Spleen (tissue), 11 donors: ENCODE measurements at regions not wholly inside any gene's neighbourhood (a gene's known extent, or its start where the extent isn't known, plus 50 kb on each side); places are given as distances from the start of the nearest gene placed in this dataset.

ENCODE experiments used
- DNase-seq: peaks from one replicate; pipeline ENCODE4 v3.0.0-alpha.2; 2020
- H3K27ac ChIP-seq, 8 donors: fragments of 200-600 bp; sonication (generic) in 7 of 8; 1 replicate in 4 of 8; 2 replicates in 4 of 8; pipeline versions ENCODE4 v1.5.0 to v1.8.0; 2016 to 2021; ENCODE audit warnings: inconsistent platforms in 4 of 8, mild to moderate bottlenecking in 4 of 8, moderate library complexity in 1 of 8
- H3K27me3 ChIP-seq, 7 donors: fragments of 200-600 bp; sonication (generic) in 6 of 7; replicated peaks in 1 of 7; 1 replicate in 4 of 7; 2 replicates in 3 of 7; pipeline versions ENCODE4 v1.5.0 to v1.8.0; 2016 to 2021; ENCODE audit warnings: inconsistent platforms in 3 of 7, mild to moderate bottlenecking in 1 of 7
- H3K36me3 ChIP-seq, 6 donors: fragments of 200-600 bp; sonication (generic) in 5 of 6; 1 replicate in 4 of 6; 2 replicates in 2 of 6; pipeline versions ENCODE4 v1.5.0 to v1.8.0; 2016 to 2021; ENCODE audit warnings: inconsistent platforms in 2 of 6
- H3K4me1 ChIP-seq, 6 donors: fragments of 200-600 bp; sonication (generic) in 5 of 6; 1 replicate in 3 of 6; 2 replicates in 3 of 6; pipeline versions ENCODE4 v1.5.0 to v1.8.0; 2016 to 2021; ENCODE audit warnings: inconsistent platforms in 3 of 6
- H3K4me3 ChIP-seq, 8 donors: fragments of 200-600 bp; sonication (generic) in 7 of 8; 1 replicate in 4 of 8; 2 replicates in 4 of 8; pipeline versions ENCODE4 v1.5.0 to v1.8.0; 2016 to 2021; ENCODE audit warnings: inconsistent platforms in 4 of 8, mild to moderate bottlenecking in 4 of 8, moderate library complexity in 2 of 8
- H3K9me3 ChIP-seq, 8 donors: fragments of 200-600 bp; sonication (generic) in 7 of 8; 1 replicate in 4 of 8; 2 replicates in 4 of 8; pipeline versions ENCODE4 v1.5.0 to v1.8.0; 2016 to 2021; ENCODE audit warnings: inconsistent platforms in 4 of 8
- POLR2A ChIP-seq, 3 donors: fragments of 450-650 bp; IDR thresholded peaks; one replicate each; pipeline ENCODE4 v1.5.1; 2017; ENCODE audit warnings: antibody characterized with exemption in 3 of 3, mild to moderate bottlenecking in 1 of 3
- POLR2AphosphoS5 ChIP-seq, 3 donors: sonication (generic); formaldehyde crosslinking; IDR thresholded peaks; one replicate each; pipeline ENCODE4 v1.5.1; 2017; ENCODE audit warnings: antibody characterized with exemption in 3 of 3
- WGBS, 5 donors: extraction: QIAGEN DNeasy Blood & Tissue Kit in 3 of 5; methylation state at CpG; one replicate each; pipeline versions ENCODE4 v1.1.5 to v1.1.7; 2013 to 2018; 5-methylcytosine and 5-hydroxymethylcytosine counted together
- intact Hi-C: fragments of 100-400 bp; cut with DNase I; formaldehyde crosslinking; loops from one replicate; pipeline ENCODE4 v1.15.0; 2023; ENCODE audit warnings: low total_unique reads
- TF ChIP-seq, protein P1 (sequence below), 11 experiments: fragments of 200-600 bp in 7 of 11; fragments of 450-650 bp in 4 of 11; sonication (generic) in 4 of 11; IDR thresholded peaks in 8 of 11; conservative IDR thresholded peaks in 3 of 11; 1 replicate in 7 of 11; 2 replicates in 4 of 11; pipeline versions ENCODE4 v1.4.0 to v1.8.0; 2016 to 2021; ENCODE audit warnings: antibody characterized with exemption in 11 of 11, inconsistent platforms in 4 of 11, mild to moderate bottlenecking in 1 of 11
- donor health status: healthy with polysubstance abuse.
- donor health status: DM: no; HTN: no; CAD: no; lungs with moderate emphysema.
- donor health status: DM: no; HTN: no; CAD: no.
- donor health status: Bipolar disorder and iron deficiency.
- donor health status: healthy.
- donor health status: DM: no; HTN: no; CAD: no.
- donor health status: DM: yes; HTN: yes; CAD: no.

- intact Hi-C loops: no loop called here
- no peaks in the 10 kb centered on the region for H3K4me1 ChIP-seq
- H3K27me3 ChIP-seq: no peaks in the 10 kb centered on the region
- no peak overlapping the region for H3K27ac ChIP-seq
- peaks cover 0 to 16% (median 0%) of the 10 kb centered on the region in 8 donors for H3K9me3 ChIP-seq
- WGBS, 5 donors: 88 to 92% (median 91%) methylated on average over 5 of the region's 5 CpGs
- no peak overlapping the region for H3K4me3 ChIP-seq
- no peak for DNase-seq
- TF ChIP-seq POLR2AphosphoS5 (IDR thresholded peaks at IDR 0.05): no peak
- no peak for TF ChIP-seq POLR2A (IDR thresholded peaks at IDR 0.05)
- TF ChIP-seq, protein P1, sequence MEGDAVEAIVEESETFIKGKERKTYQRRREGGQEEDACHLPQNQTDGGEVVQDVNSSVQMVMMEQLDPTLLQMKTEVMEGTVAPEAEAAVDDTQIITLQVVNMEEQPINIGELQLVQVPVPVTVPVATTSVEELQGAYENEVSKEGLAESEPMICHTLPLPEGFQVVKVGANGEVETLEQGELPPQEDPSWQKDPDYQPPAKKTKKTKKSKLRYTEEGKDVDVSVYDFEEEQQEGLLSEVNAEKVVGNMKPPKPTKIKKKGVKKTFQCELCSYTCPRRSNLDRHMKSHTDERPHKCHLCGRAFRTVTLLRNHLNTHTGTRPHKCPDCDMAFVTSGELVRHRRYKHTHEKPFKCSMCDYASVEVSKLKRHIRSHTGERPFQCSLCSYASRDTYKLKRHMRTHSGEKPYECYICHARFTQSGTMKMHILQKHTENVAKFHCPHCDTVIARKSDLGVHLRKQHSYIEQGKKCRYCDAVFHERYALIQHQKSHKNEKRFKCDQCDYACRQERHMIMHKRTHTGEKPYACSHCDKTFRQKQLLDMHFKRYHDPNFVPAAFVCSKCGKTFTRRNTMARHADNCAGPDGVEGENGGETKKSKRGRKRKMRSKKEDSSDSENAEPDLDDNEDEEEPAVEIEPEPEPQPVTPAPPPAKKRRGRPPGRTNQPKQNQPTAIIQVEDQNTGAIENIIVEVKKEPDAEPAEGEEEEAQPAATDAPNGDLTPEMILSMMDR (IDR thresholded peaks at IDR 0.05 in 8 of 11, conservative IDR thresholded peaks at IDR 0.05 in 3 of 11): no peak
- H3K36me3 ChIP-seq: no peaks in the 10 kb centered on the region
Measured at GRCh38 chr11:87832211-87832610, 343.0 kb downstream of the RAB38 start.

GRCh38 chr11:87820011-87820410, 355.2 kb downstream of the RAB38 start:
- no peaks in the 10 kb centered on the region for H3K36me3 ChIP-seq
- TF ChIP-seq, protein P1 (IDR thresholded peaks at IDR 0.05 in 8 of 11, conservative IDR thresholded peaks at IDR 0.05 in 3 of 11): no peak
- TF ChIP-seq POLR2A (IDR thresholded peaks at IDR 0.05): no peak
- TF ChIP-seq POLR2AphosphoS5 (IDR thresholded peaks at IDR 0.05): no peak
- 17 to 49% (median 28%) methylated on average over 3 of the region's 3 CpGs for WGBS, 5 donors
- no peak overlapping the region for H3K27ac ChIP-seq
- DNase-seq: no peak
- no peak overlapping the region for H3K4me3 ChIP-seq
- no peaks in the 10 kb centered on the region for H3K4me1 ChIP-seq
- no peaks in the 10 kb centered on the region for H3K9me3 ChIP-seq
- intact Hi-C loops: no loop called here
- H3K27me3 ChIP-seq: no peaks in the 10 kb centered on the region

DNA sequence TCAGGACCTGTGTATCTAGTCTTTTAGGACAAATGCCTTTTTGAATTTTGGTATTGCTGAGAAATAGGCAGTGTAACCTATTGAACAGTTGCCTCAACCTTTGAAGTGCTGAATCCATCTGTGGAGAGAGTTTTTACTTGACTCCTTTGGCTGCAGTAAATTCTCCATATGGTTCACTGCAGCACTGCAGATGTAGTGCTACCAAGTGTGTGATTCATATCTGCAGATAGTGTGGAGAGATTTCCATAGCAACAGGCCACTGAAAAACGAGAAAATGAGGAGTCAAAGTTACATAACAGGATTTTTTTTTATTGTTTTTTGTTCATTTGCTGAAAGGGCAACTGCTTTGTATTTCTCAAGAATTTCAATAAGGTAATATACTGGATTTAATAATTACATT, 356.1 kb downstream of the RAB38 start:
- Histone ChIP-seq H3K4me3 (no peak overlapping the region), H3K36me3 (no peaks in the 10 kb centered on the region), H3K27ac (no peak overlapping the region), H3K4me1 (no peaks in the 10 kb centered on the region), H3K9me3 (no peaks in the 10 kb centered on the region), H3K27me3 (no peaks in the 10 kb centered on the region)
- intact Hi-C loops: no loop called here
- DNase-seq: no peak
- 12 to 40% (median 31%) methylated on average over 1 of the region's 1 CpG for WGBS, 5 donors
- TF ChIP-seq POLR2A (IDR thresholded peaks at IDR 0.05) (no peak), POLR2AphosphoS5 (IDR thresholded peaks at IDR 0.05) (no peak)
- TF ChIP-seq, protein P1 (IDR thresholded peaks at IDR 0.05 in 8 of 11, conservative IDR thresholded peaks at IDR 0.05 in 3 of 11): no peak

GRCh38 chr11:87812571-87813365, 362.5 kb downstream of the RAB38 start:
- no peaks in the 10 kb centered on the region for H3K36me3 ChIP-seq
- TF ChIP-seq, protein P1 (IDR thresholded peaks at IDR 0.05 in 8 of 11, conservative IDR thresholded peaks at IDR 0.05 in 3 of 11): no peak
- TF ChIP-seq POLR2AphosphoS5 (IDR thresholded peaks at IDR 0.05) (no peak), POLR2A (IDR thresholded peaks at IDR 0.05) (no peak)
- H3K27me3 ChIP-seq: no peaks in the 10 kb centered on the region
- 79 to 86% (median 82%) methylated on average over 10 of the region's 10 CpGs for WGBS, 5 donors
- no peaks in the 10 kb centered on the region for H3K4me1 ChIP-seq
- H3K4me3 ChIP-seq: no peak overlapping the region
- intact Hi-C loops: no loop called here
- DNase-seq: no peak
- H3K27ac ChIP-seq: no peak overlapping the region
- no peaks in the 10 kb centered on the region for H3K9me3 ChIP-seq
